ENCODE measurements at regions not wholly inside any gene's neighbourhood (a gene's known extent, or its start where the extent isn't known, plus 50 kb on each side); places are given as distances from the start of the nearest gene placed in this dataset.

DNA sequence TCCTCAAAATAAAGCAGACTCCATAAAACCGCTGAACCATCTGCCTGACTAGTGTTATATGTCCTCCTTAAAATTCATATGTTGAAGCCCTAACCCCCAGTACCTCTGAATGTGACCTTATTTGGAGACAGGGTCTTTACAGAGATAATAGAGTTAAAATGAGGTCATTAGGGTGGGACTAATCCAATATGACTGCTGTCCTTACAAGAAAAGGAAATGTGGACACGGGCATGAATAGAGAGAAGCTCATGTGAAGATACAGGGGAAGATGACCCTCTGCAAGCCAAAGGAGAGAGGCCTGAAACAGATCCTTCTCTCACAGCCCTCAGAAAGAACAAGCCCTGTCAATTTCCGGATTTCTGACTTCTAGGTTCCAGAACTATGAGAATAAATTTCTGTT lies 82.0 kb upstream of the KLHL13 start:
- Histone ChIP-seq H3K27ac (no peak overlapping the region), H3K36me3 (no peaks in the 10 kb centered on the region)
- ATAC-seq = no peak

DNA sequence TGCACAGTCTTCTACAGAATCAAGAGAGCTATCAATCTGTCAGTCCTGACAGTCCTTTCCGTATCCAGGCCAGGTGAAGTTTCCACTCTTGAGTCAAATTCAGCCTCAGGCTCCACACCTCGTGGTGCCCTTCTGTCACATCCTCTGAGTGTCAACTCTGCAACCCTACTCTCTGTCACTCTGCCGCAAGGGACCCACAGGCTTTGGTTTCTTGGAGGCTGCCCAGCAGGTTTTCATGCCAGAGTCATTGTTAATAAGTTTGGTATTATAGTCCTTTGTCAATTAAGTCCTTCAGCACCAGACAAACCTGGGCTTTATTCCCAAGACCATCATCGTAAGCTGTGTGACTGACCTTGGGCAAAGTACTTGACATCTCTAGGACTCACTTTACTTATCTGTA lies 83.4 kb upstream of the KLHL13 start:
- TF ChIP-seq POLR2A (IDR thresholded peaks at IDR 0.05) (no peak), POLR2AphosphoS5 (IDR thresholded peaks at IDR 0.05) (no peak), EP300 (IDR thresholded peaks at IDR 0.05) (no peak)
- TF ChIP-seq, protein P1, sequence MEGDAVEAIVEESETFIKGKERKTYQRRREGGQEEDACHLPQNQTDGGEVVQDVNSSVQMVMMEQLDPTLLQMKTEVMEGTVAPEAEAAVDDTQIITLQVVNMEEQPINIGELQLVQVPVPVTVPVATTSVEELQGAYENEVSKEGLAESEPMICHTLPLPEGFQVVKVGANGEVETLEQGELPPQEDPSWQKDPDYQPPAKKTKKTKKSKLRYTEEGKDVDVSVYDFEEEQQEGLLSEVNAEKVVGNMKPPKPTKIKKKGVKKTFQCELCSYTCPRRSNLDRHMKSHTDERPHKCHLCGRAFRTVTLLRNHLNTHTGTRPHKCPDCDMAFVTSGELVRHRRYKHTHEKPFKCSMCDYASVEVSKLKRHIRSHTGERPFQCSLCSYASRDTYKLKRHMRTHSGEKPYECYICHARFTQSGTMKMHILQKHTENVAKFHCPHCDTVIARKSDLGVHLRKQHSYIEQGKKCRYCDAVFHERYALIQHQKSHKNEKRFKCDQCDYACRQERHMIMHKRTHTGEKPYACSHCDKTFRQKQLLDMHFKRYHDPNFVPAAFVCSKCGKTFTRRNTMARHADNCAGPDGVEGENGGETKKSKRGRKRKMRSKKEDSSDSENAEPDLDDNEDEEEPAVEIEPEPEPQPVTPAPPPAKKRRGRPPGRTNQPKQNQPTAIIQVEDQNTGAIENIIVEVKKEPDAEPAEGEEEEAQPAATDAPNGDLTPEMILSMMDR (IDR thresholded peaks at IDR 0.05) = no peak
- Histone ChIP-seq H3K27ac (no peak overlapping the region), H3K27me3 (no peaks in the 10 kb centered on the region), H3K4me3 (no peak overlapping the region), H3K9me3 (no peaks in the 10 kb centered on the region), H3K4me1 (no peaks in the 10 kb centered on the region), H3K36me3 (no peaks in the 10 kb centered on the region)
- no peak for ATAC-seq
- 73% methylated on average over 4 of the region's 4 CpGs; no CpG with 5 or more reads in 1 of the 2 donors for WGBS, 2 donors (ENCODE audit: low coverage in 1 of 2)

More for the DNA sequence above, 82.0 kb upstream of the KLHL13 start:
- TF ChIP-seq POLR2AphosphoS5 (IDR thresholded peaks at IDR 0.05) = no peak
- TF ChIP-seq, protein P1 (IDR thresholded peaks at IDR 0.05) = no peak
- TF ChIP-seq EP300 (IDR thresholded peaks at IDR 0.05) = no peak
- TF ChIP-seq POLR2A (IDR thresholded peaks at IDR 0.05) = no peak
- H3K9me3 ChIP-seq = no peaks in the 10 kb centered on the region
- no peak overlapping the region for H3K4me3 ChIP-seq
- H3K4me1 ChIP-seq = no peaks in the 10 kb centered on the region
- 74 to 83% methylated on average over 1 to 3 of the region's 3 CpGs for WGBS, 2 donors (ENCODE audit: low coverage in 1 of 2)
- H3K27me3 ChIP-seq = no peaks in the 10 kb centered on the region

DNA sequence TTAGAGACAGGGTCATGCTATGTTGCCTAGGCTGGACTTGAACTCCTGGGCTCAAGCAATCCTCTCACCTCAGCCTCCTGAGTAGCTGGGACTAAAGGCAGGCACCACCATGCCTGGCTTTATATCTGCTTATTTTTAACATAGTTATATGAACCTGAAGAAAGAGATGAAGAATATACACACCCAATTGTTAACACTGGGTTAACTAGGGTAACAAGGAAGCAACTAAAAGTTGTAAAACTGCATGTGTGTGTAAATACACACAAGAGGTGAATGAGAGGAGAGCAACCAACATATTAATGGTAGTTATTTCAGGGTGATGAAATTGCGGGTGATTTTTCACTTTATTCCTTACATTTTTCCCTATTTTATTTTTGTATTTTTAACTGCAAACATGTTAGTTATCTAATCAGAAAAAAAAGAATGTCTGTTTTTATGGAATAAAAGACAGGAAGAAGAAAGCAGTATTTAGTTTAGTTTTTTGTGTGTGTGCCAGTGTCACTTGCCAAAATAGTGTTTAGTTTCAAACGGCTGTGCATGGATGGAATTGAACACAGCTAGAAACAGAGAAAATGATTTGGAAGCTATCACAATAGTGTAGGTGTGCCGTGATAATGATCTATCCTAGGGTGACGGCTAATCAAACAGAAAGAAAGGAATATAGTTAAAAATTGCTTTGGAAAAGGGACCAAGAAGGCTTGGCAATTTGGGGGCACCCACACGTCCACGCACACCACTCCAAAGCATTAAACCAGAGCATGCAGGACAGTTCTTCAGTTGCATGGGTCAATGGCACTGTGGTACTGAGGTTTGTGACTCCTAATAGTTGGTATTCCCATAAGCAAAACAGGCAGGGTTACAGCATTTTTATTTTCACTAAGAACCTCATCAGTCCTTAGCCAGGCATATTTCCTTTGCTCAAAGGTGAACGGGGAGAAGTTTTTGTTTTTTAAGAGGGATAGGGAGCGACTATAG lies 89.1 kb upstream of the KLHL13 start:
- Histone ChIP-seq H3K36me3 (no peaks in the 10 kb centered on the region), H3K27ac (no peak overlapping the region), H3K4me3 (no peak overlapping the region), H3K9me3 (no peaks in the 10 kb centered on the region), H3K27me3 (no peaks in the 10 kb centered on the region), H3K4me1 (no peaks in the 10 kb centered on the region)
- TF ChIP-seq POLR2A (IDR thresholded peaks at IDR 0.05) (no peak), EP300 (IDR thresholded peaks at IDR 0.05) (no peak), POLR2AphosphoS5 (IDR thresholded peaks at IDR 0.05) (no peak)
- TF ChIP-seq, protein P1 (IDR thresholded peaks at IDR 0.05) = no peak
- WGBS, 2 donors (ENCODE audit: low coverage in 1 of 2) = 50 to 55% methylated on average over 5 to 6 of the region's 8 CpGs
- no peak for ATAC-seq

DNA sequence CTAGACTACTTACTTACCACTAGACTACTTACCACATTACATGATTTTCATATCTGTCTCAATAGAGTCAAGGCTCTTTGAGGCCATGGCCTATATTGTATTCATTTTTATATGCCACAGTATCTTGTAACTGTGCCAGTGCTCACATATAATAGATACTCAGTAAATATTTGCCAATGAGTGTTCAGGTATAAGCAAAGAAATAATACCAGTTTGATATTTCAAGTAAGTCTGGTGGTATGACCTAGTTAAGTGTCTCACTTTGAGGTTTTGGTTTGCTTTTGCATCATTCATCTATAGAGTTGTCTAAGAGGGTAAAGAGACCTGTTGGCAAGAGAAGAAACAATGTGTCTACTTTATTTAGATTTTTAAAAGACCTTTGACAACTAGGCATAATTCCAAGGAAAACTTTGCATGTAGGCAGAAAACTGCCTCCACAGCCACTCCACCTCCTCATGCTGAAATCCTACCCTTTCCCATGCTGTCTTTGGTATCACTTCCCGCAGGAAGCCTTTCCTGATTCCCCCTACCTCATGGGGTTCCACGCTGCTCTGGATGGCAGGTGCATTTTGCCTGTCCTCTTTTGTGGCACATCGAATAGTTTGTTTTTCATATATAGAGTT lies 91.3 kb upstream of the KLHL13 start:
- H3K36me3 ChIP-seq = no peaks in the 10 kb centered on the region
- H3K27ac ChIP-seq = no peak overlapping the region
- H3K4me1 ChIP-seq = no peaks in the 10 kb centered on the region
- TF ChIP-seq POLR2A (IDR thresholded peaks at IDR 0.05) (no peak), POLR2AphosphoS5 (IDR thresholded peaks at IDR 0.05) (no peak), EP300 (IDR thresholded peaks at IDR 0.05) (no peak)
- TF ChIP-seq, protein P1 (IDR thresholded peaks at IDR 0.05) = no peak
- WGBS, 2 donors (ENCODE audit: low coverage in 1 of 2) = 67 to 70% methylated on average over 3 of the region's 3 CpGs
- no peak for ATAC-seq
- no peak overlapping the region for H3K4me3 ChIP-seq
- H3K27me3 ChIP-seq = no peaks in the 10 kb centered on the region
- no peaks in the 10 kb centered on the region for H3K9me3 ChIP-seq
